CD4-positive, alpha-beta memory T cell (primary cell): ENCODE measurements at regions not wholly inside any gene's neighbourhood (a gene's known extent, or its start where the extent isn't known, plus 50 kb on each side); places are given as distances from the start of the nearest gene placed in this dataset.

Experiments used
- CTCF ChIA-PET: fragments of 350-600 bp; sonication (Branson Sonifier 250); formaldehyde crosslinking; loops from one replicate; lab custom pipeline; 2021; ENCODE audit warnings: inconsistent platforms; ENCODE audit not compliant: partially characterized antibody; lab: Charles Lee
- POLR2A ChIA-PET: fragments of 350-600 bp; sonication (Branson Sonifier 250); formaldehyde crosslinking; loops from one replicate; lab custom pipeline; 2021; ENCODE audit not compliant: partially characterized antibody; lab: Charles Lee
- DNase-seq, 5 donors: peaks; one replicate each; pipeline versions ENCODE4 v3.0.0 to v3.0.0-alpha.2; 2020 to 2022; ENCODE audit warnings: mixed read lengths in 1 of 5
- H3K27ac ChIP-seq: one replicate; pipeline ENCODE4 v1.7.0; 2013; ENCODE audit warnings: low read depth, low read length
- H3K27me3 ChIP-seq: 2 replicates; pipeline ENCODE4 v1.7.0; 2013; ENCODE audit warnings: mild to moderate bottlenecking, low read length, moderate library complexity; ENCODE audit not compliant: insufficient read depth
- H3K36me3 ChIP-seq: 2 replicates; pipeline ENCODE4 v1.7.0; 2013; ENCODE audit warnings: mild to moderate bottlenecking, low read length, moderate library complexity; ENCODE audit not compliant: insufficient read depth
- H3K4me1 ChIP-seq: 2 replicates; pipeline ENCODE4 v1.7.0; 2013; ENCODE audit warnings: mild to moderate bottlenecking, low read length, moderate library complexity; ENCODE audit not compliant: insufficient read depth
- H3K4me3 ChIP-seq, 2 donors: one replicate each; pipeline ENCODE4 v1.7.0; 2013; ENCODE audit warnings: low read length in 2 of 2, mild to moderate bottlenecking in 1 of 2
- H3K9me3 ChIP-seq, 2 donors: one replicate each; pipeline ENCODE4 v1.7.0; 2013; ENCODE audit warnings: low read length in 2 of 2, control low read depth in 1 of 2; ENCODE audit not compliant: control insufficient read depth in 1 of 2
- H3K27ac Mint-ChIP-seq, 7 donors: one replicate each; pipeline ENCODE4 v1.8.0; 2020 to 2021; ENCODE audit warnings: mixed read lengths in 7 of 7, mild to moderate bottlenecking in 6 of 7, inconsistent platforms in 3 of 7, moderate library complexity in 3 of 7
- H3K27me3 Mint-ChIP-seq, 2 donors: one replicate each; pipeline ENCODE4 v1.8.0; 2020 to 2021; ENCODE audit warnings: mixed read lengths in 2 of 2
- H3K36me3 Mint-ChIP-seq, 2 donors: one replicate each; pipeline ENCODE4 v1.8.0; 2020 to 2021; ENCODE audit warnings: mixed read lengths in 2 of 2, inconsistent platforms in 1 of 2, mild to moderate bottlenecking in 1 of 2
- H3K4me1 Mint-ChIP-seq, 4 donors: one replicate each; pipeline ENCODE4 v1.8.0; 2020 to 2021; ENCODE audit warnings: mixed read lengths in 4 of 4, mild to moderate bottlenecking in 1 of 4
- H3K4me3 Mint-ChIP-seq, 8 donors: one replicate each; pipeline ENCODE4 v1.8.0; 2020 to 2021; ENCODE audit warnings: mixed read lengths in 8 of 8, mild to moderate bottlenecking in 7 of 8, moderate library complexity in 6 of 8, inconsistent platforms in 3 of 8
- H3K9me3 Mint-ChIP-seq, 8 donors: one replicate each; pipeline ENCODE4 v1.8.0; 2020 to 2021; ENCODE audit warnings: mixed read lengths in 8 of 8, mild to moderate bottlenecking in 5 of 8, inconsistent platforms in 3 of 8, moderate library complexity in 1 of 8
- intact Hi-C: fragments of 100-400 bp; cut with micrococcal nuclease; formaldehyde crosslinking; loops from one replicate; pipeline ENCODE4 v1.15.1; 2023

GRCh38 chr3:31345581-31345980 lies 187.1 kb upstream of the STT3B start:
- Histone ChIP-seq H3K9me3 (no peaks in the 10 kb centered on the region), H3K27me3 (no peaks in the 10 kb centered on the region), H3K27ac (no peak overlapping the region), H3K4me3 (no peak overlapping the region), H3K4me1 (no peaks in the 10 kb centered on the region), H3K36me3 (no peaks in the 10 kb centered on the region)
- no peak for DNase-seq
- intact Hi-C loops: no loop called here
- Mint-ChIP-seq H3K4me3 (no peak overlapping the region), H3K36me3 (no peaks in the 10 kb centered on the region), H3K27me3 (no peaks in the 10 kb centered on the region), H3K9me3 (peaks cover 0 to 12% (median 9%) of the 10 kb centered on the region in 8 donors), H3K27ac (no peak overlapping the region), H3K4me1 (peaks cover 0 to 5% (median 0%) of the 10 kb centered on the region in 4 donors)
- POLR2A ChIA-PET: no interaction called here
- CTCF ChIA-PET: no interaction called here

DNA sequence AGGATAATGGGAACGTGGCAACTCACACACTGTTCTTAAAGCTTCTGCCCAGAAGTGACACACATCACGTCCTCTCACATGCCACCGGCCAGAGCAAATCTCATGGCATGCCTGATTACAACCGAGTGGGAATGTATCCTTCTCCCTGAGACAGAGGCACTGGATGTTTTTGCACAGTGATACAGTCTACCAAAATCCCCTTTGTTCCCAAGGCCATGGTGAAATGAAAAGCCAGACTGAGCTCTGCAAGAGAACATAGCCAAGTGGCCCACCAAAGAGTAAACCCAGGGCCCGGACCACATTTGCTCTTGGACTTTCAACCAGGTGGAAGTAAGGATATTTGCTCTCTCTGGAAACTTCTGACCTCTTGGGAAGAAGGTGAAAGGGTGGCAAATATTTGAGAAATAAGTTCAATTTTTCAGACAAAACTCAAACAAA lies 186.2 kb upstream of the STT3B start:
- Histone ChIP-seq H3K4me3 (no peak overlapping the region), H3K27me3 (no peaks in the 10 kb centered on the region), H3K9me3 (no peaks in the 10 kb centered on the region), H3K27ac (no peak overlapping the region), H3K4me1 (no peaks in the 10 kb centered on the region), H3K36me3 (no peaks in the 10 kb centered on the region)
- no peak overlapping the region for H3K4me3 Mint-ChIP-seq
- H3K36me3 Mint-ChIP-seq: no peaks in the 10 kb centered on the region
- H3K27me3 Mint-ChIP-seq: no peaks in the 10 kb centered on the region
- intact Hi-C loops: no loop called here
- CTCF ChIA-PET: no interaction called here
- H3K27ac Mint-ChIP-seq: no peak overlapping the region
- H3K4me1 Mint-ChIP-seq: peaks cover 0 to 5% (median 0%) of the 10 kb centered on the region in 4 donors
- no peak for DNase-seq
- POLR2A ChIA-PET: interaction anchor here (1.0 kb wide), 1 partner anchor 186 kb away, joined by 3 read pairs; the partner anchor contains the start of gene STT3B
- H3K9me3 Mint-ChIP-seq: peaks cover 0 to 12% (median 9%) of the 10 kb centered on the region in 8 donors

DNA sequence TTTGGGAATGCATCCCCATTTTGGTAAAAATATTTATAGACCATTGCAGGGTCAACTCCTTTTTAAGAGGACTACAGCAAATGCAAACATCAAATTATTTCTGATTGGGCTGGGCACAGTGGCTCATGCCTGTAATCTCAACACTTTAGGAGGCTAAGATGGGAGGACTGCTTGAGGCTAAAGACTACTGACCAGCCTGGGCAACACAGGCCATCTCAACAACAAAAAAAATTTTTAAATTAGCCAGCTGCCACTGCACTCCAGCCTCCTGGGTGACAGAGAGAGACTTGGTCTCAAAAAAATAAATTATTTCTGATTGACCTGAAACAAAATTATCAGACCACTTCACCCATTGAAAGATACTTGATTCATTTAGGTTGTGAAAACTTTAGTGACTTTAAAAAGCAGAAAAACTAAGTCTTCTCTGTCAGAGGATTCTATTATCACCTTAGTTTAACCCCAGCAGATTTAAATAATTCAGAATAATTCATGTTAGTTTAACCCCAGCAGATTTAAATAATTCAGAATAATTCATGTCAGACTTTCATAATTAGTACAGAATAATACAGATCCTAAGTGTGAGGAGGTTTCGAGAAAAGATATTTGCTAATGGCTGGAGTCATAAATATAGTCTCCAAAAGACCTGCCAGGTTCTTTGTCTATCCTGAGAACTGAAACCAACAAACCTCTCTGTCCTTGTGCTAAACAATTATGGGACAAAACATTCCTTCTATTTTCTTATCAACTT lies 183.6 kb upstream of the STT3B start:
- H3K27me3 ChIP-seq: no peaks in the 10 kb centered on the region
- POLR2A ChIA-PET: no interaction called here
- intact Hi-C loops: no loop called here
- Mint-ChIP-seq H3K9me3 (peaks cover 0 to 11% (median 8%) of the 10 kb centered on the region in 8 donors), H3K27ac (no peak overlapping the region), H3K4me3 (no peak overlapping the region), H3K36me3 (no peaks in the 10 kb centered on the region), H3K27me3 (no peaks in the 10 kb centered on the region), H3K4me1 (peaks cover 0 to 7% (median 2%) of the 10 kb centered on the region in 4 donors)
- H3K4me1 ChIP-seq: no peaks in the 10 kb centered on the region
- CTCF ChIA-PET: no interaction called here
- no peaks in the 10 kb centered on the region for H3K36me3 ChIP-seq
- H3K9me3 ChIP-seq: no peaks in the 10 kb centered on the region
- no peak for DNase-seq
- H3K4me3 ChIP-seq: no peak overlapping the region
- no peak overlapping the region for H3K27ac ChIP-seq

DNA sequence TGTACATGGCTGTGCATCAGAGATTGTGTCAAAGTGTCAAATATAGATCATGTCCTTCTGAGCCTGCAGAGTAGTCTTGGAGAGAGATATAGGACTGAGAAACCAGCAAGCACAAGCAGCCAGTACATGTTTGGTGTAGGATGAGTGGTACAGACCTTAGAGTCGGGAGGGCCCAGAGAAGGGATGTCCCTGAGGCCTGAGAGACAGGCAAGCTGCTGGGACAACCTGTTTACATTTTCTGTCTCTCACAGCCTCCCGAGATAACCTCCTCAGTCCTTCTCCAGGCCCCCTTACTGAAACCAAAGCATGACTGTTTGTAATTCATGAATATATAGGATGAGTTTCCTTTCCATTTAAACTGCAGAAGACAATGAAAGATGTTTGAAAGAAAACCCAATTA lies 182.4 kb upstream of the STT3B start:
- Mint-ChIP-seq H3K4me3 (no peak overlapping the region), H3K27ac (no peak overlapping the region), H3K36me3 (no peaks in the 10 kb centered on the region), H3K9me3 (peaks cover 0 to 6% (median 4%) of the 10 kb centered on the region in 8 donors), H3K4me1 (peaks cover 0 to 8% (median 2%) of the 10 kb centered on the region in 4 donors), H3K27me3 (no peaks in the 10 kb centered on the region)
- Histone ChIP-seq H3K9me3 (no peaks in the 10 kb centered on the region), H3K4me3 (no peak overlapping the region), H3K36me3 (no peaks in the 10 kb centered on the region), H3K4me1 (no peaks in the 10 kb centered on the region), H3K27me3 (no peaks in the 10 kb centered on the region), H3K27ac (no peak overlapping the region)
- CTCF ChIA-PET: no interaction called here
- DNase-seq: no peak
- intact Hi-C loops: no loop called here
- POLR2A ChIA-PET: no interaction called here

DNA sequence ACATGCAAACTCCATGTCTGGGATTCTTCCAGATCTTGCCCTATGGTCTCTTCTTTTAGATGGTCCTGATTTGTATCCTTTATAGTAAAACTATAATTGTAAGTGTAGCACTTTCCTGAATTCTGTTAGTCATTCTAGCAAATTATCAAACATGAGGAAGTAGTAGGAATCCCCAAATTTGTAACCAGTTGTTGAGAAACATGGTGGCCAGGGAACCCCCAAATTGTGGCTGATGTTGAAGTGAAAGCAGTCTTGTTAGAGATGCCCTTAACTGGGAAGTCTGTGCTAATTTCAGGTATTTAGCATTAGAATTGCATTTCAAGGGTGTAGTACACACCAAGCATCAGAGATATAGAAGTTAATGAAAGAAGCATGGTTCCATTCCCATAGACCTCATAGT lies 180.4 kb upstream of the STT3B start:
- peaks cover 7 to 14% (median 12%) of the 10 kb centered on the region in 4 donors for H3K4me1 Mint-ChIP-seq
- ChIA-PET CTCF (interaction anchor here (1.5 kb wide), 1 partner anchor 419 kb away, joined by 3 read pairs; no protein-coding TSS in a partner anchor), POLR2A (no interaction called here)
- H3K9me3 Mint-ChIP-seq: peaks cover 0 to 10% (median 0%) of the 10 kb centered on the region in 8 donors
- intact Hi-C loops: no loop called here
- H3K9me3 ChIP-seq: no peaks in the 10 kb centered on the region
- H3K27me3 ChIP-seq: no peaks in the 10 kb centered on the region
- DNase-seq: no peak
- no peaks in the 10 kb centered on the region for H3K27me3 Mint-ChIP-seq
- no peak overlapping the region for H3K4me3 Mint-ChIP-seq
- H3K4me1 ChIP-seq: peaks cover 4% of the 10 kb centered on the region
- no peak overlapping the region for H3K27ac Mint-ChIP-seq
- no peaks in the 10 kb centered on the region for H3K36me3 ChIP-seq
- no peaks in the 10 kb centered on the region for H3K36me3 Mint-ChIP-seq
- H3K4me3 ChIP-seq: no peak overlapping the region
- H3K27ac ChIP-seq: no peak overlapping the region

GRCh38 chr3:31353166-31353565 lies 179.6 kb upstream of the STT3B start:
- Histone ChIP-seq H3K9me3 (no peaks in the 10 kb centered on the region), H3K27ac (no peak overlapping the region), H3K4me1 (peaks cover 11% of the 10 kb centered on the region), H3K27me3 (no peaks in the 10 kb centered on the region), H3K36me3 (no peaks in the 10 kb centered on the region), H3K4me3 (no peak overlapping the region)
- intact Hi-C loops: no loop called here
- no peaks in the 10 kb centered on the region for H3K27me3 Mint-ChIP-seq
- H3K36me3 Mint-ChIP-seq: no peaks in the 10 kb centered on the region
- ChIA-PET CTCF (no interaction called here), POLR2A (no interaction called here)
- peaks cover 0 to 6% (median 0%) of the 10 kb centered on the region in 8 donors for H3K9me3 Mint-ChIP-seq
- H3K4me1 Mint-ChIP-seq: peaks cover 14 to 22% (median 20%) of the 10 kb centered on the region in 4 donors
- no peak overlapping the region for H3K4me3 Mint-ChIP-seq
- H3K27ac Mint-ChIP-seq: peak overlapping the region in 1 of 7 donors; percentile 2
- DNase-seq: no peak

DNA sequence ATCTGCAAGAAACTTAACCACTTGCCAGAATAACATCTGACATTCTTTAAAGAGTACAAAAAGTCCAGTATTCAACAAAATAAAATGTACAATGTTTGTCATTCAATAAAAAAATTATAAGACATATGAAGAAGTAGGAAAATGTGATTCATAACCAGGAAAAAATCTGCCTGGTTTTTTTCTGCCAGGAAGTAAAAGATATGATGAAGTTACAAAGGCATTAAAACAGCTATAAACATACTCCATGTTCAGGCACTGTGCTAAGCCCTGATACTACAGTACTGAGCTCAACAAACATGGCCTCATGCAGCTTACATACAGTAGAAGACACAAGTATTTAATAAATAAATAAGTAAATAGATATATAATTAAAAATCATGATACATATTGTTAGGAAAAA lies 178.4 kb upstream of the STT3B start:
- H3K4me1 ChIP-seq: peaks cover 22% of the 10 kb centered on the region
- H3K27me3 ChIP-seq: no peaks in the 10 kb centered on the region
- POLR2A ChIA-PET: no interaction called here
- Mint-ChIP-seq H3K27ac (no peak overlapping the region), H3K27me3 (no peaks in the 10 kb centered on the region), H3K36me3 (no peaks in the 10 kb centered on the region), H3K4me3 (no peak overlapping the region), H3K4me1 (peaks cover 16 to 31% (median 25%) of the 10 kb centered on the region in 4 donors), H3K9me3 (peaks cover 0 to 6% (median 0%) of the 10 kb centered on the region in 8 donors)
- H3K27ac ChIP-seq: no peak overlapping the region
- intact Hi-C loops: no loop called here
- CTCF ChIA-PET: no interaction called here
- H3K9me3 ChIP-seq: no peaks in the 10 kb centered on the region
- no peak for DNase-seq
- no peak overlapping the region for H3K4me3 ChIP-seq
- H3K36me3 ChIP-seq: no peaks in the 10 kb centered on the region
